CD14-positive monocyte (primary cell): ENCODE measurements at regions not wholly inside any gene's neighbourhood (a gene's known extent, or its start where the extent isn't known, plus 50 kb on each side); places are given as distances from the start of the nearest gene placed in this dataset.

Experiments
- DNase-seq, 3 donors: peaks; one replicate each; pipeline ENCODE4 v3.0.0-alpha.2; 2011 to 2022
- H2AFZ ChIP-seq: 2 replicates; pipeline ENCODE4 v1.6.0; 2012; ENCODE audit warnings: mild to moderate bottlenecking, low read depth, low read length, inconsistent platforms; ENCODE audit not compliant: insufficient read depth, poor library complexity, severe bottlenecking
- H3K27ac ChIP-seq, 2 donors: 1 replicate in 1 of 2; 2 replicates in 1 of 2; pipeline ENCODE4 v1.5.1; 2012 to 2013; ENCODE audit warnings: low read length in 2 of 2, control low read depth in 1 of 2, inconsistent platforms in 1 of 2, low read depth in 1 of 2, mild to moderate bottlenecking in 1 of 2
- H3K27me3 ChIP-seq, 2 donors: one replicate each; pipeline versions ENCODE4 v1.6.0 to v1.6.1; 2011 to 2013; ENCODE audit warnings: low read length in 2 of 2; ENCODE audit not compliant: control insufficient read depth in 2 of 2, insufficient read depth in 2 of 2
- H3K36me3 ChIP-seq, 2 donors: replicated peaks in 1 of 2; 1 replicate in 1 of 2; 2 replicates in 1 of 2; pipeline versions ENCODE4 v1.5.1 to v1.6.1; 2012 to 2013; ENCODE audit warnings: low read length in 2 of 2, control low read depth in 1 of 2, inconsistent platforms in 1 of 2, mild to moderate bottlenecking in 1 of 2; ENCODE audit not compliant: insufficient read depth in 2 of 2, control insufficient read depth in 1 of 2
- H3K4me1 ChIP-seq, 2 donors: 1 replicate in 1 of 2; 2 replicates in 1 of 2; pipeline versions ENCODE4 v1.5.1 to v1.6.1; 2012 to 2013; ENCODE audit warnings: low read length in 2 of 2, control low read depth in 1 of 2, inconsistent platforms in 1 of 2, mild to moderate bottlenecking in 1 of 2, moderate library complexity in 1 of 2; ENCODE audit not compliant: insufficient read depth in 2 of 2, control insufficient read depth in 1 of 2
- H3K4me2 ChIP-seq: replicated peaks from 2 replicates; pipeline ENCODE3; 2012; ENCODE audit warnings: low read length, moderate library complexity, mild to moderate bottlenecking; ENCODE audit not compliant: poor library complexity, severe bottlenecking; ENCODE audit errors: extremely low read depth
- H3K4me3 ChIP-seq, 3 experiments: fragments of 200-600 bp in 1 of 3; sonication (generic) in 1 of 3; replicated peaks in 1 of 3; 1 replicate in 2 of 3; 2 replicates in 1 of 3; pipeline ENCODE4 v1.5.1; 2011 to 2013; ENCODE audit warnings: low read length in 3 of 3, mild to moderate bottlenecking in 3 of 3, control low read depth in 2 of 3, low read depth in 2 of 3, inconsistent platforms in 1 of 3, moderate library complexity in 1 of 3
- H3K79me2 ChIP-seq: 2 replicates; pipeline ENCODE4 v1.6.0; 2012; ENCODE audit warnings: mild to moderate bottlenecking, control low read depth, inconsistent platforms, low read length, moderate library complexity; ENCODE audit not compliant: insufficient read depth
- H3K9ac ChIP-seq: 2 replicates; pipeline ENCODE4 v1.6.0; 2017; ENCODE audit warnings: low read length, mild to moderate bottlenecking; ENCODE audit not compliant: insufficient read depth, poor library complexity, severe bottlenecking
- H3K9me3 ChIP-seq, 2 donors: replicated peaks in 1 of 2; 1 replicate in 1 of 2; 2 replicates in 1 of 2; pipeline versions ENCODE4 v1.5.1 to v1.6.1; 2012 to 2013; ENCODE audit warnings: low read length in 2 of 2, control low read depth in 1 of 2; ENCODE audit not compliant: control insufficient read depth in 1 of 2, insufficient read depth in 1 of 2
- H4K20me1 ChIP-seq: 2 replicates; pipeline ENCODE4 v1.6.0; 2012; ENCODE audit warnings: mild to moderate bottlenecking, low read length, control low read depth, moderate library complexity; ENCODE audit not compliant: insufficient read depth
- H3K27ac Mint-ChIP-seq, 7 donors: one replicate each; pipeline ENCODE4 v1.8.0; 2020; ENCODE audit warnings: mild to moderate bottlenecking in 7 of 7, mixed read lengths in 7 of 7, moderate library complexity in 6 of 7, inconsistent platforms in 2 of 7
- H3K27me3 Mint-ChIP-seq, 3 donors: one replicate each; pipeline ENCODE4 v1.8.0; 2021 to 2022; ENCODE audit warnings: low read depth in 3 of 3, mild to moderate bottlenecking in 3 of 3, mixed read lengths in 3 of 3, moderate library complexity in 3 of 3, inconsistent platforms in 1 of 3
- H3K36me3 Mint-ChIP-seq, 2 donors: one replicate each; pipeline ENCODE4 v1.8.0; 2020; ENCODE audit warnings: mixed read lengths in 2 of 2, inconsistent platforms in 1 of 2, mild to moderate bottlenecking in 1 of 2
- H3K4me1 Mint-ChIP-seq: one replicate; pipeline ENCODE4 v1.8.0; 2020; ENCODE audit warnings: mild to moderate bottlenecking, mixed read lengths
- H3K4me3 Mint-ChIP-seq, 2 donors: one replicate each; pipeline ENCODE4 v1.8.0; 2020; ENCODE audit warnings: mild to moderate bottlenecking in 2 of 2, mixed read lengths in 2 of 2, moderate library complexity in 1 of 2
- H3K9me3 Mint-ChIP-seq, 7 donors: one replicate each; pipeline ENCODE4 v1.8.0; 2020 to 2022; ENCODE audit warnings: mixed read lengths in 7 of 7, mild to moderate bottlenecking in 6 of 7, moderate library complexity in 6 of 7, inconsistent platforms in 2 of 7
- CTCF ChIP-seq: fragments of 200-600 bp; IDR thresholded peaks from one replicate; pipeline ENCODE4 v1.8.0; 2022; ENCODE audit warnings: antibody characterized with exemption, mild to moderate bottlenecking
- WGBS: methylation state at CpG from one replicate; pipeline ENCODE4 v1.1.5; 2013; ENCODE audit warnings: missing lambda C conversion rate; ENCODE audit not compliant: insufficient coverage; 5-methylcytosine and 5-hydroxymethylcytosine counted together
- intact Hi-C, 2 donors: fragments of 100-400 bp; cut with micrococcal nuclease; formaldehyde crosslinking; loops; one replicate each; pipeline versions ENCODE4 v1.15.0 to v1.15.1; 2023

DNA sequence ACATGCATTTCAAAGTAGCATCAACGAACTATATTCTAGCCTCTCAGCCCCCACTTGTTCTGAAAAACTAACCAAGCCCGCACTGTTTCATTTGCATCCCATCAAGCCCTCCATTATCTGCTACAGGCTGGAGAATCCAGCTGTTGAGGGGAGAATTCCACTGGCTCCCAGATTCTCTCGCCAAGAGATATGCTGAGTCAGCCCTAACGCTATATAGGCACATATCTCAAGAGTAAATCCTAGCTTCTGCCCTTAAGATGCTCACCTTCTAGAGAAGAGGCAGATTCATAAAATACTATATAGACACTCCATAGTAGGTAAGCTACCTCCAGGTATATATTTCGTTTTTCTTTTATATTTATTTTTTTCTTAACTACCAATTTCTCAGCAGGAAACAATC lies 266.4 kb upstream of the TARS1 start:
- no peaks in the 10 kb centered on the region for H3K27me3 ChIP-seq
- H3K4me1 ChIP-seq: no peaks in the 10 kb centered on the region
- TF ChIP-seq CTCF: no peak
- no peaks in the 10 kb centered on the region for H3K27me3 Mint-ChIP-seq
- H3K9me3 Mint-ChIP-seq: peaks cover 3 to 14% (median 12%) of the 10 kb centered on the region in 7 donors
- no peaks in the 10 kb centered on the region for H4K20me1 ChIP-seq
- H3K36me3 Mint-ChIP-seq: no peaks in the 10 kb centered on the region
- H3K4me1 Mint-ChIP-seq: no peaks in the 10 kb centered on the region
- DNase-seq: no peak
- H3K79me2 ChIP-seq: no peaks in the 10 kb centered on the region
- no CpG with 5 or more reads among the region's 5 CpGs for WGBS
- no peak overlapping the region for H3K4me3 Mint-ChIP-seq
- H3K9ac ChIP-seq: no peak overlapping the region
- H2AFZ ChIP-seq: no peak overlapping the region
- H3K4me2 ChIP-seq: no peak overlapping the region
- H3K4me3 ChIP-seq: no peak overlapping the region
- H3K36me3 ChIP-seq: no peaks in the 10 kb centered on the region
- intact Hi-C loops: no loop called here
- H3K27ac ChIP-seq: no peak overlapping the region
- peaks cover 0 to 15% of the 10 kb centered on the region in 2 donors for H3K9me3 ChIP-seq
- no peak overlapping the region for H3K27ac Mint-ChIP-seq

DNA sequence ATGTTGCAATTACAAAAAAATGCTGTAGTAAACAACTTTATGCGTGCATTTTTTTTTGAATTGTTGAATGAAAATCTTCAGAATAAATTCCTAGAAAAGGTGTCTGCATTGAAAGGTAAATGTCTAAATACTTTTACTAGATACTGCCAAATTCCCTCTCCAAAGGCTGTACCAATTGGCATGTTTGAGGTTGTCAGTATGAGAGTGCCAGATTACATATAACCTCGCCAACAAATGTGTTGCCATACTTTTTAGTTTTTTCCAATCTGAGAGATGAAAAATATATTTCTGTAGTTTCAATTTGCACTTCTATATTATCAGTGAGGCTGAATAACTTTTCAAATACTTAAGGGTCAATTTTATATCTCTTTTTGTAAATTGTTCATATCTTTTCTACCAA lies 261.5 kb upstream of the TARS1 start:
- H3K27ac ChIP-seq: no peak overlapping the region

More for the DNA sequence above, 261.5 kb upstream of the TARS1 start:
- no CpG with 5 or more reads among the region's 2 CpGs for WGBS
- H3K4me1 ChIP-seq: no peaks in the 10 kb centered on the region
- peaks cover 0 to 2% (median 0%) of the 10 kb centered on the region in 7 donors for H3K9me3 Mint-ChIP-seq
- H3K9me3 ChIP-seq: no peaks in the 10 kb centered on the region
- intact Hi-C loops: no loop called here
- no peak for TF ChIP-seq CTCF
- no peaks in the 10 kb centered on the region for H3K4me1 Mint-ChIP-seq
- no peaks in the 10 kb centered on the region for H3K36me3 Mint-ChIP-seq
- no peak overlapping the region for H2AFZ ChIP-seq
- no peaks in the 10 kb centered on the region for H3K27me3 ChIP-seq
- no peaks in the 10 kb centered on the region for H3K36me3 ChIP-seq
- H3K79me2 ChIP-seq: no peaks in the 10 kb centered on the region
- no peaks in the 10 kb centered on the region for H4K20me1 ChIP-seq
- no peak overlapping the region for H3K4me2 ChIP-seq
- no peak overlapping the region for H3K4me3 ChIP-seq
- H3K27ac Mint-ChIP-seq: no peak overlapping the region
- H3K27me3 Mint-ChIP-seq: no peaks in the 10 kb centered on the region
- no peak overlapping the region for H3K4me3 Mint-ChIP-seq
- DNase-seq: no peak
- H3K9ac ChIP-seq: no peak overlapping the region
